ENCODE measurements at regions not wholly inside any gene's neighbourhood (a gene's known extent, or its start where the extent isn't known, plus 50 kb on each side); places are given as distances from the start of the nearest gene placed in this dataset.
"Not testable (repeated sequence)": the region's sequence is repeated elsewhere in the genome, so short reads cannot be mapped to it uniquely, and the experiment has no call there.

DNA sequence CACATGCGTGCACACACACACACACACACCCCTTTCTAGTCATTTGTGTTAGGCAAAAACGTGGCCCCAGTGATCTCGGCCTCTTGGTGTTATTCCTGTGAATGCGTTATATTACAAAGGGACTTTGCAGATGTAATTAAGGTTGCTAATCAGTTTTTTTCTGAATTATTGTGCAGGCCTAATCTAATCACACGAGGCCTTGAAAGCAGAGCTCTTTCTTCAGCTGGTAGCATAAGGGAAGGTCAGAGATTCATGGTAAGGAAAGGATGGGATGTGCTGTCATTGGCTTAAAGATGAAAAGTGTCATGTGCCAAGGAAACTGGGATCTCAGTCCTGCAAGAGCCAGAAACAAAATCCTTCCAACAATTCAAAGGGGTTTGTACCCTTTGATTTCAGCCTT is 113.4 kb upstream of the ELAC2 start:
- DNase-seq = no peak

DNA sequence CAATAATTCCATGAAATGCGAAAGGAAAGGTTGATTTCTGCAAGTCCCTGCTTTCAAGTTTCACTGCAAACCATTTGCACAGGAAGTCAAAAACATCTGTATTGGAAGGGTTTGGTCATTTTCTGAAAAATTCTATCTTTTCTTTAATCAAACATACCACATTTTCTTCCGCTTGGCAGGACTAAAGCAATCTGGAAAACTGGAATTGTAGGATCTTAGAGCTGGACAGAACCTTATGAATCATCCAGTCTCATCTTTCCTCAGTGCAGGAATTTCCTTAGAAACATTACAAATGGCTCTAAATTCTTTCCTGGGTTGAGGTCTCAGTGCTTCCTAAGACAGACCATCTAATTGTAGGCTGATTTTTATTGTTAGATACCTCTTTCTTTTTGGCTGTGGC is 111.5 kb upstream of the ELAC2 start:
- DNase-seq = no peak

DNA sequence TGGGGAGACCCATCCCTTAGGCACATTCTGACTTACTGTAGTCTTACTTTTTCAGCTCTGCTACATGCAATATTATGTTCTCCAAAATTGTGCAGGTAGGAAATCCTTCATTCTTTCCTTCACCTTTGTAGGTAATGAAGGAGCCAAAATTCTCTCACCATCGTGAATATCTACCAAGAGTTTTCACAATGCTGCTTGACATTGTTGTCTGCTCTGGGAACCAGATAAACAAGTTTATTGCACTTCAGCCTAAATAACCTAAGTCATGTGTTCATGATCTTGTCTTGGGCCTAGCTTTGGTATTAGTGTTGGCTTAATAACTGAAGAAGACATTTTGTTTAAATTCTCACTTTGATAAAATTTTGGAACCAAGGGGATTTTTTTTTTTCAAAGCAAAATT is 110.8 kb upstream of the ELAC2 start:
- no peak for DNase-seq

DNA sequence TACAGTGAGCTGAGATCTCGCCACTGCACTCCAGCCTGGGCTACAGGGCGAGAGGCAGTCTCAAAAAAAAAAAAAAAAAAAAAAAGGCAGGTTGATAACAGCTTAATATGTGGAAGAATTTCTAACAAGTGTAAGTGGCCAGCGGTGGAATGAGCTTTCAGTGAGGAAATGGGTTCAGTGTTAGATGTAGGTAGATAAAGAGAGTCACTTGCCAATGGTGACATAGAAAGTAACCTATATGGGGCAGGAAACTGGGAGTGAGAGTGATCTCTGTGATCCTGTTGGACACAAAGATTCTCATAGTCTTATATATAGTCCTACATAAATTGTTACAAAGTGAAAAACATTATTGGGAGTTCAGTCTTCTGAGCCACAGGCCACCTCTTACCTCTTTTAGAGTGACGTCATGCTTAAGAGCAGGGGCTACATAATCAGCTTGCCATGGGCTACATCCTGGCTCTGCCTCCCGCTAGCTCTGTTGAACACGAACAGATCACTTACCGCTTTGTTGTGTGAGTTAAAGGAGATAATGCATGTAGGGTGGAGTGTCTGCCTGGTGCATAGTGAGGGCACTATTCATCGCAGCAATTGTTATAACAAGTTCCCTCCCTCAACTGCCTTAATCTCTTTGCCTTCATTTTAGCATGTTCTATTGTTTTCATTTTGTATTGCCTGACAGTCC is 110.2 kb upstream of the ELAC2 start:
- no peak for DNase-seq

DNA sequence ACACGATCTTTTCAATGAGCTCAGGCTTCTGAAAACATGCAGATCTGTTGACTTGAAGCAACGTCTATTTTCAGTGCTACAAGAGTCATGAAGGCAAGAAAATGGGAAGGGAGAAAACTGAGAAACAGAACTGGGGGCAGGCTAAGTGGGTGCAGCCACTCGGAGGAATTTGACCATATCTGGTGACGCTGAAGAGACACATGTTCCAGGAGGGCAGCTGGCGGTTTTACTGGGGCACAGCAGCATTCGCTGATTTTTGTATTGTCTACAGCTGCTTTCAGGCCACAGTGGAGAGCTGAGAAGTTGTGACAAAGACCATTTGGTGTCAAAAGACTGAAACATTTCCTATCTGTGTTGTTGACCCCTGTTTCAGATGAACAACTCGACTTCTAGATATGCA is 103.0 kb upstream of the ELAC2 start:
- DNase-seq = no peak

DNA sequence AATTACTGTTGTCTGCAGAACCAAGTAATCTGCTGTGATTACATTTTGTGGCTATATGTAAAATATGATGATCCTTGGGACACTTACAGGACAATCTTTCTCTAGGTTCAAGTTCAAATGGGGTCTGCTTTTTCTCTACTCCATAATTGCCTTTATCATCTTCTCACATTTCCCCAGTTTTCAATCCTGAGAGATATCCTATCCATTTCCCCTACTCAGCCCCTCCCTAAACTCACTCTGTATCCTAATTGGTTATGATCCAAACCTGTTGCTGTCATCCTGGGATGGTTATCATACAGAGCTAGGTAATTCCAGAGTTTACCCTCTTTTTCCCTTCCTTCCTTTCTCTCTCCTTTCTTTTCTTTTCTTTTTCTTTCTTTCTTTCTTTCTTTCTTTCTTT is 100.5 kb upstream of the ELAC2 start:
- no peak for DNase-seq

DNA sequence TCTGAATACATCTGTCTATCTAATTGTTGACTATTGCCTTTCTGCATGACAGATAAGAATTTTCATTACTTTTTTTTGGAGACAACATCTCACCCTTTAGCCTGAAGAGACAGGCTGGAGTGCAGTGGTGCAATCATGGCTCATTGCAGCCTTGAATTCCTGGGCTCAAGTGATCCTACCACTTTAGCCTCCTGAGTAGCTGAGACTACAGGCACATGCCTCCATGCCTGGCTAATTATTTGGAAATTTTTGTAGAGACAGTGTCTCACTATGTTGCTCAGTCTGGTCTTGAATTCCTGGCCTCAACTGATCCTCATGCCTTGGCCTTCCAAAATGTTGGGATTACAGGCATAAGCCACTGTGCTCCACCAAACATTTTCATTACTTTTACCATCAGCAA is 99.8 kb upstream of the ELAC2 start:
- DNase-seq = no peak

DNA sequence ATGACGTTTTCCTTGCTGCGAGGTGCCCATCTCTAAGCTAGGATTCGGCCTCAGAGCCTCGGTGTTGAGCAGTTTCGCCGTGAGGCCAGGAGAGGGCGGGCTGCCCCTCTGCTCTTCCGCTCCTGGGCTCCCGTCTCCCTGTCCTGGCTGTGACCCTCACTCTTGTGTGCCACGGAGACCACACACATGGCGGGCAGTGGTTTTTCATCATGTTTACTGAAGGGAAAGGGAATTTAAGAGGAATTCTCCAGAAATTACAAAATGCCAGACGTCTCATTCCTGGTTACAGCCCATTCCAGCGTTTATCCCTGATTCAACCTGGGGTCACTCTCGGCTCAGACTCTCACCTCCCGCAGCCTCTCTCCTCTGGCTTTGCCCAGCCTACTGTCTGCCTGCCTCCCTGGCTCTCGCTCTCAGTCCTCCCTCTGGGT is 96.8 kb upstream of the ELAC2 start:
- no peak for DNase-seq

DNA sequence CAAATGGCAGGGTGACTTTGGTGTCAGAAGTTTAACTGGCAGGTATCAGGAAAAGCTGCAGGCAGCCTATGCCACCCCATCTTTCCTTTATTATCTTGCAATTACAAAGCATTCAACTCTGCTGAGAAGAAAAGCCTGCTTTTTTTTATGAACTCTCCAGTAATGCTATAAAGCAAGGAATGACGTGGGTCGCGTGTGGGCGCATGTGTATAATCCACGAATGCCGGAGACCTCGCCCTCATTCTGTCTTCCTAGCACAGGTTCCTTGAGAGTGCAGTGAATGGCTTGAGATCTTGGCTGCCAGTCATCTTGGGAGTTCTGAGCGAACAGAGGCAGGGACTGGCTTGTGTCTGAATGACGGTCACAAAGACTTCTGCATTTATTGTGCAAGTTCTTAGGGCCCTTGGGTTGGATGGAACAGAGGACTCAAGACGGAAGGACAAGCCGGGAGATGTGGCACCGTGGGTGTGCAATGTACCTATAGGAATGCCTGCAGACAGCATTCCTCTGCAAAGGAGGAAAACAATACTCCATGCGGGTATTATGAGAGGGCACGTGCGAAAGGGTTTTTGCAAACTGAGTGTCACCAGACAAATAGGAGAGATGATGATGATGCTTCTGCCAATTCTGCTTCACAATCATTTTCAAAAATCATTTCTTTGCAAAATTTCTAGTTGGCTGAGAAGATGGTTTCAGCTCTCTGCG is 96.1 kb upstream of the ELAC2 start:
- DNase-seq = no peak

DNA sequence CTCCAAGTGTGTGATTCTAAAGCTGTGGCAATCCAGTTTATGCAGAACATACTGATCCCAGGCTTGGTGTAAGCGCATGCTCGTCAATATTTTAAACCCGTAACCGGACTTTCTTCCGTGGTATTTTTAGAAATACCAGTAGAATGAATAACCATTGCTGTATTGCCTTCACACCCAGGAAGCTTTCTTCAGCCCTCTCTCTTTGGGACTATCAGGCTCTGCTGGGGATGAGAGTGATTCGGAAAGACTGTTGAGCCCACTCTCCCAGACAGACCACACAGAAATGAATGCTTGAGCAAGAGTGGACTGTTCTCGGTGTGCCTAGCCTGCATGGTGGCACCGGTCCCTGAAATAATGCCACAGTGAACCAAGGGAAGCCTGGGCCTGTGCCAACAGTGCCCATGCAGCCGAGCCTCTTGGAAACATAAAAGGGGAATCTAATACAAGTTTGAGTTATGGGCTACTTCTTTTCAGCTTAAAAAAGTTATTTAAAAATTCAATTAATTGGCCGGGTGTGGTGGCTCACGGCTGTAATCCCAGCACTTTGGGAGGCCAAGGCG is 89.9 kb upstream of the ELAC2 start:
- DNase-seq = no peak

DNA sequence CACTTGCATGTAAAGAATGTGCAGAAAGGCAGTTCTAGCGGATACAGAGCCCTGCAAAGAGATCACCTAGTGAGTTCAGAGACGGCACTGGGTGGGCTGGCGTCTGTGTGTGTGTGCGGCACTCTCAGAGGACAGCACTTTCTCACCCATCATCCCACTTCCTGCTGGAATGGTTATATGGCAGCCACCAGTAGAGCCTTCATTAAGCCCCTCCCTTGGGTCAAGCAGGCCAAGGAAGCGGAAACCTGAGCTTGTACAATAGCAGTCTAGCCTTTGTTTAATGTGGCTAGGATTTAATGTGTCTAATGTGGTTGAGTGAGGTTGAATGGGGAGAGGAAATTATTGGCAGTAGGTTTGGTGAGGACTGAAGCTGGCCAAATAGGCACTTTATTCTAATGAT is 88.3 kb upstream of the ELAC2 start:
- no peak for DNase-seq

DNA sequence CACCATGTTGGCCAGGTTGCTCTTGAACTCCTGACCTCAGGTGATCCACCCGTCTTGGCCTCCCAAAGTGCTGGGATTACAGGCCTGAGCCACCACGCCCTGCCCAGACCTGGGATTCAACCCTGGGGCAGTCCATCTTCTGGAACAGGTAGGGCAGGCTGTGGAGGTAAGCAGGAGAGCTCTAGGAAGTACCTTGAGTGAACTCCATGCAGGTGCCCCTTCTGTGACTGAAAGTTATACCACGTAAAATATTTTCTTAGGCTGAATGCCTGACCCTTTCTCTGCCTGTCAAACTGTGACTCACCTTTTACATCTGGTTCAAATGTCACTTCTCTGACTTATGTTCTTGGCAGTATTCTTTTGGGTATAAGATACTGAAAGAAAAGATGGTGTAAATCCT is 86.7 kb upstream of the ELAC2 start:
- DNase-seq = no peak

DNA sequence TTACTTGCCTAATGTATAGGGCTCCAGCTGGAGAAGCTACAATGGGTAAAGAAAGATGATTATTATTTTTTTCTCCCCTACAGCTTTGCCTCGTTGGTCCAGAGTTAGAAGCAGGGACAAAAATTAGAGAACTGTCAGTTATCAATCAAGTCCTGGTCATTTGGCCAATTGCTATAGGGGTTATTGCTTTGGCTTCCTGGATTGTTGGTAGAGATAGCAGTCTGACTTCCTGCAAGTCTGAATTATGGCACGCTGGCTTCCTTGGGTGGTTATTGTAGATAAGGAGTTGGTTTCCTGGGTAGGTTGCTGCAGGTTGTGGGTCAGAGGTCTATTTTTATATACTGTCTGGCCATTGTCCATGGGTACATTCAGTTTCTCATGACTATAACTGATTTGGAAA is 84.7 kb upstream of the ELAC2 start:
- DNase-seq = no peak

DNA sequence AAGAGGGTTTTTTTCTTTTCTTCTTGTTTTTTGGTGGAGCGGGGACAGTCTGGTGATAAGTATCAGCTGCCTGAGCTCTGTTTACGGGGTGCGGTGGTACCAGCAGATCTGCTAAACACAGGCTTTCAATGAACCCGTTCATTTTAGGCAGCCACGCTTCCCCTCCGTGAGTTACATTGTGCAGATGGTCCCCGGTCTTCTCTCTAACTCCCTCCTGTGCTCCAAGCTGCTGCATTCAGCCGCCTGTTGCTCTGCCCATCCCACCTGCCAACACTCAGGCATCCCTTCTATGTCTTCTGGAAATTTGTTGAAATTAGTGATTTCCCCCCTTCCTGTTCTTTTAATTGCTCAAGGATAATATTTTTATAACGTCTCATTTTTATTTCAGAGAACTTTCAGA is 82.1 kb upstream of the ELAC2 start:
- DNase-seq = no peak

DNA sequence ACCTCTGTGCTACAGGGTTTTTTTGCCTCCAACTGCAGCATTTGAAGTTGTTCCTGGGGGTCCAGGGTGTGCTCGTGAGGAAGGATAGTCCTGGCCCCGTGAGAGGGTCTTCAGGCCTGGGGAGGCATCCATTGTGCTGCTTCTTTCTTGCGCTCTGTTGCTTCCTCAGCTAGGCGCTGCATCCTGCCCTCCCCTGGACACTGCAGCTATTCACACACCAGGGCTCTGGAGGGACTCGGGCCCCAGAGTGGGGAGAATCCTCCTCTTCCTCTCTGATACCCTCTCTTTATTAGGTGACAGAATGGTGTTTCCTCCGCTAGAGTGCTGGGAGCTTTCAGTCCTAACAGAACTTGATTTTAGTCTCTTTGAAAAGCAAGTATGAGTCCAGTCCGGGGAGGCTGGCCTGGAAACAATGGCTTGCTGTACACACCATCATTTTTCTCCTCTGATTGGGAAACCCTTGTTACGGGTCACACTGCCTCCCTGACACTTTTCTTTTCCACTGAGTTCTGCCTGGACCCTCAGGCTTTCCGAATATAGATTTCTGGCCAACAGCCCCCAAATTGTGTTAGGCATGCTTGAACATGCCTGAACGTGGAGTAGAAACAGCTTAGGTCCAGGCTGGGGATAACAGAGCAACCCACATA is 81.4 kb upstream of the ELAC2 start:
- DNase-seq = no peak

DNA sequence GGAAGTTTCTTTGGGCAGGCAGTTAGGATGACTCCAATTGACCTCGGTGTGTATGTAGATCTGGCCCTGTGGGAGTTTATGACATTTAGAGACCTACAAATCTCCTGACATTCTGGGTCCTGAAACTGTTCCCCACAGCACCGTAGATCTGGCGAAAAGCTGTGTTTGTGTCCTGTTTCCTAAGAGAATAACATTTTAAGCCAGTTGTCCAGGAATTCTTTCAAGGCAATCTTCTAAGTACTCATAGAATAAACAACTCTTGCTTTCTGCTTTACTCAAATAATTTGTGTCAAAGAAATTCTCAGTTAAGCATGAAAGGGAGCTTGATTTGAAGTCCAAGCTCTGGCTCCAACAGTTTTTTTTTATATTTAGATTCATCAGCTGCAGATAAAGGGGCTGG is 78.5 kb upstream of the ELAC2 start:
- DNase-seq = no peak

DNA sequence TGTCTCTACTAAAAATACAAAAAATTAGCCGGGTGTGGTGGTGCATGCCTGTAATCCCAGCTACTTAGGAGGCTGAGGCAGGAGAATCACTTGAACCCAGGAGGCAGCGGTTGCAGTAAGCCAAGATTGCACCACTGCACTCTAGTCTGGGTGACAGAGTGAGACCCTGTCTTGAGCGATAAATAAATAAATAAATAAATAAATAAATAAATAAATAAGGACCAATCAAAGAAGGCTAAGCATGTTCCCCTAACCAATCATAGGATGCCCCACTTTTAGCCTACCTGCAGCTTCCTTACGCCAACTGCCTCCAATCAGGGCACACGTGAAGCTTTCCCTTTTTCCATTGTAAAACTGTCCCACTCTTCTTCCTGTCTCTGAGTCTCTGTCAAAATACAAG is 74.2 kb upstream of the ELAC2 start:
- not testable (repeated sequence) for DNase-seq

DNA sequence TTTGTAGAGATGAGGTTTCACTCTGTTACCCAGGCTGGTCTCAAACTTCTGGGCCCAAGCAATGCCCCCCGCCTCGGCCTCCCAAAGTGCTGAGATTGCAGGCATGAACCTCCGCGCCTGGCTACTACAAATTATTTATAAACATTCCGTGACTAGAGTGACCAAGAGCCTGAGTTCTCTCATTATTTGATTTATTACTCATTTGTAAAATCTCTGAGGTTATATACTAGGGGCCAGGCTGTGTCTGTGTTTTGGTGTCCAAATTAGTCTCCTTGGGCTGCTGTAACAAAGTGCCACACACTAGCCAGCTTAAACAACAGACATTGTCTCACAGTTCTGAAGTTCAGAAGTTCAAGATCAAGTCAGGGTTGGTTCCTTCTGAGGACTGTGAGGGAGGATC is 70.8 kb upstream of the ELAC2 start:
- no peak for DNase-seq

DNA sequence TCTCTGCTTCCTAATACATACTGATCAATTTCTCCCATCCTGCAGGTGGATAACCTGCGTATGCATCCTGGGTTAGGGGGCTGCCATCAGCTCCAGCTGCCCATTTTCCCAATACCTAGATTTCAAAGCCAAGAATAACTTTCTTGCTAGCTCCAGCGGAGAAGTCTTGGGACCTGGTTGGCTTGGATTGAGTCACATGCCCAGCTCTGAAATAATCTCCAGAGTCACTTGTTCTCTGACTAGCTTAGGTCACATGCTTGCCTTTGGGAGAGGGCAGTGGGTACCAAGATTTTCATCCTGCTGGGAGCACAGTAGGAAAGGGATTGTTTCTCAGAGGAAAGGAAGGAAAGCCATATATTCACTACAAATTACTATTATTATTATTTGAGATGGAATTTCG is 70.0 kb upstream of the ELAC2 start:
- DNase-seq = no peak

DNA sequence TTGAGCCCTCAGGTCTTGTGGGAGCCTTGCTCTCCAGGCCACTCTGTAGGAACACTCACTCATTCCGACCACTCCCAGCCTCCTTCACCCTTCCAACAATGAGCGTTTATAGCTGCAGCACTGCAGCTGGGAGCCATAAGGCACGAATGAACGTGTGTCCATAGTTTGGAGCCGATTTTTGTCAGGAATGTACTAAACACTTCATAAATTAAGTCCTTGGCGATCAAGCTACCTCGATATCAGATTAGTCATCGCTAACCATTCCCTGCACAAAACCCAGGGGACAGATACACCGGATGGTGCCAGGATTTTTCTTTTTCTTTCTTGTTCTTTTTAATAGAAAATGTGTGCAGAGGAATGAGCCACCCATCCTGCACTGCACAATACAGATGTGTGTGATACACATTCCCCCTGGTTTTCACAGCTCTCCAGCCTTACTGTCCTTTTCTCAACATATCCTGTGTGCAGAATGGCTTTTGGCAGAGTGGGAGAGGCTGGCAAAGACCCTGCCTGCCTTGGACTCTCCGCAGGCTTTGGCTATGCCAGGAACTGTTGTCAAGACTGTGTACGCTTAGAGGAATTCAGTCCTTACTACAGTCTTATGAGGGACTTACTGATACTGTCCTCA is 68.4 kb upstream of the ELAC2 start:
- DNase-seq = no peak

DNA sequence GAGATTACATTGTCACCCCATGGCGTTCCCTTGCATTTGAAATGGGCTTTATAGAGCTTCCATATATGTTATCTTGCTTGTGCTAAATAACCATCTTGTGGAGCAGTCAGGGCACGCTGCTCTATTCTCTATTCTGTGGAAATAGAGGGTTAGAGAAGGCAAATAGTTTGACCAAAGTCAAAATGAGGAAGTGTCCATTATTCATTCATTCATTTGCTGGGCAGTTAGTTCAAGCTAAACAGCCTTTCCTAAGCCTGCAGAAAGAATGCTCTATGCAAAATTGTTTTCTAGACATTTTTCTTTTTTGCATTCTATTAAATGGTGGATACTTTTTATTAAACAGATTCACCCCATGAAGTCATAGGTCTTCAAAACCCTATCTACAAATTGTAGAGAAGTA is 67.8 kb upstream of the ELAC2 start:
- no peak for DNase-seq

DNA sequence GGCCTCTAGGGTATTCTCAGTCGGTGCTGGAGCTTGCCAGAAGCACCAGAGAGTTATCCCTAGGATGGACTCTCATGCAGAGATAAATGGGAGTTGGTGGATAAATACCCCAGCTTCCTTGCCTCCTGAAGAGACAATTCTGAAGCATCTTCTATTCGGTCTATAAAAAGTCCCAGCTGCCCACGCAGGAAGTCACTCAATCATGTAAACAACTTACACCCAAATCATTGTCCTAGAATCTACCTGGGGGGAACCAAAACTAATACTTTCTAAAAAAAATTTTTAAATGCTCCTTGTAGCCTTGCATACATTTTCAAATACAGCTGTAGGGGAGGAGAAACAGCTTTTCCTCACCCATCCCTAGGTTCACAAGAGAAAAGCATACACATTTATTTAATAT is 66.6 kb upstream of the ELAC2 start:
- DNase-seq = no peak

DNA sequence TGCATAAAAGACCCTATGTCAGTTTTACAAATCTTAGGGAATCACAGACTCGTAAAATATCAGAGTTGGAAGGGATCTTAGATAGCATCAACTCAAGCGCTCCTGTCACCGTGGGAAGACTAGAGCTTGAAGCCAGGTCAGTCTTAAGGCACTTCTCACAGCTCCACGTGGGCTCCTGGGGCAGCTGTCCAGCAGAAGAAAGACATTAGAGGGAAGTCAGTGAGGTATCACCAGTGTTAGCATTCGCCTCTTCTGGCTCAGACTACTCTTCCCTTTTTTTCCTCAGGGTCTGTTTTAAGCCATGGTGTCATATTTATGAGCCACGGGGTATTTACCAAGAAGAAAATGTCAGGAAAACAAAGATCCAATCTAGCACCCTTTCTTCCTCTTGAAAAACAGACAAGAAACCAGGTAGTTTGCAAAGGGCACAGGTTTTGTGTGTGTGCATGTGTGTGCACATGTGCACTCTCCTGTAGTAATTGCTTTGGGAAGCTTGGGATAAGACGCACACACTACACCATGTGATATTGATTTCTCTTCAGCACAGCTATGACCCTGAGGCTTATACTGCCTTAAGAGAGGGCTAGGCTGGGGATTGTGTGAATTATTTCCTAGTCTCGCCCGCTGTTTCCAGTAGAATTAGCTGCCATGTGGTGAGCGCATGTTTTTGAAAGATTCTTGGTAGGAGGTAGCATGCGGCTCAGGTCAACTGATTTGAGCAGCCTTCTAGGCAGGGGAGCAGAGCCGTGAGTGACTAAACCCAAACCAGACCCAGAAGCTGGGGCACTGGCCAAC is 61.0 kb upstream of the ELAC2 start:
- DNase-seq = no peak

All from GDM1 (cell line).